Lung (tissue), 11 donors: ENCODE measurements at regions not wholly inside any gene's neighbourhood (a gene's known extent, or its start where the extent isn't known, plus 50 kb on each side); places are given as distances from the start of the nearest gene placed in this dataset.
A peak's percentile ranks its signal among the peaks of the same experiment; 100 is the strongest.

Source experiments
- ATAC-seq: fragments of 200-7000 bp; cut with Tn5 transposase; one replicate; pipeline ENCODE4 v1.9.1; 2020; ENCODE audit warnings: moderate number of reproducible peaks; ENCODE audit not compliant: insufficient read depth, low FRiP score
- DNase-seq, 3 donors: peaks; one replicate each; pipeline ENCODE4 v3.0.0-alpha.2; 2013 to 2017
- H3K27ac ChIP-seq, 2 donors: one replicate each; pipeline ENCODE4 v1.5.1; 2013; ENCODE audit warnings: mild to moderate bottlenecking in 2 of 2, moderate library complexity in 2 of 2, control low read depth in 1 of 2, inconsistent platforms in 1 of 2, low read depth in 1 of 2, low read length in 1 of 2
- H3K27me3 ChIP-seq, 3 donors: one replicate each; pipeline ENCODE4 v1.5.1; 2013; ENCODE audit warnings: low read length in 2 of 3; ENCODE audit not compliant: control insufficient read depth in 3 of 3, insufficient read depth in 3 of 3
- H3K36me3 ChIP-seq, 4 donors: one replicate each; pipeline ENCODE4 v1.5.1; 2013; ENCODE audit warnings: low read length in 4 of 4, mild to moderate bottlenecking in 1 of 4, moderate library complexity in 1 of 4; ENCODE audit not compliant: control insufficient read depth in 4 of 4, insufficient read depth in 4 of 4
- H3K4me1 ChIP-seq, 5 donors: one replicate each; pipeline ENCODE4 v1.5.1; 2013; ENCODE audit warnings: low read length in 5 of 5, mild to moderate bottlenecking in 2 of 5, moderate library complexity in 1 of 5; ENCODE audit not compliant: control insufficient read depth in 5 of 5, insufficient read depth in 5 of 5
- H3K4me3 ChIP-seq: one replicate; pipeline ENCODE4 v1.5.1; 2013; ENCODE audit warnings: mild to moderate bottlenecking, control low read depth, moderate library complexity
- H3K9ac ChIP-seq, 2 donors: one replicate each; pipeline ENCODE4 v1.5.1; 2013; ENCODE audit warnings: low read length in 2 of 2, control low read depth in 1 of 2; ENCODE audit not compliant: insufficient read depth in 1 of 2
- H3K9me3 ChIP-seq, 4 donors: one replicate each; pipeline ENCODE4 v1.5.1; 2013; ENCODE audit warnings: low read length in 3 of 4, mild to moderate bottlenecking in 1 of 4, moderate library complexity in 1 of 4; ENCODE audit not compliant: control insufficient read depth in 4 of 4, insufficient read depth in 3 of 4
- CTCF ChIP-seq: IDR thresholded peaks from 2 replicates; pipeline ENCODE4 v1.5.1; 2012; ENCODE audit warnings: mild to moderate bottlenecking; ENCODE audit errors: control extremely low read depth, extremely low read depth
- WGBS, 2 donors: extraction: QIAGEN DNeasy Blood & Tissue Kit; methylation state at CpG; one replicate each; pipeline ENCODE4 v1.1.7; 2013; 5-methylcytosine and 5-hydroxymethylcytosine counted together
- donor health status: control.
- donor health status: control.
- donor health status: Bipolar disorder and iron deficiency.
- donor health status: healthy.
- donor health status: DM: yes; HTN: yes; CAD: no.

DNA sequence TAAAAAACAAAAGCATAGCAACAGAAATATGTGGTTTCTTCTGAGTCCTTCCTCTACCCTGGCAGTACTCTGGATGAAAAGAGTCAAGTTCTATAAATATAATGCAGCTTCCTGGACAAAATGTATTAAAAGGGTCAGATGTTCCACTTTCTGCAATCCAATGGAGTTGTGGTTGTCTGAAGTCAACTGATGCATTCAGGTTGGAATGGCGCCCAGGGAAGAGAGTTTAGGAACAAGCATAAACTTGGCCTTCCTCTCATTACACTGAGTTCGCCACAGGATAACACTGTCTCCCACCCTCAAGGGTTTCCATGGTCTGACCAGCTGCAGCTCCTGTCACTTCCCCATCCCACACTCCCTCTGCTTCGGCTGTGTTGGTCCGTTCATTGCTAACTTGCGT, 66.4 kb downstream of the PLEKHG1 start:
- Histone ChIP-seq H3K27me3 (no peaks in the 10 kb centered on the region), H3K4me3 (no peak overlapping the region), H3K27ac (peak overlapping the region; percentile 29 to 40), H3K9me3 (no peaks in the 10 kb centered on the region), H3K4me1 (peaks cover 2 to 44% (median 13%) of the 10 kb centered on the region in 5 donors), H3K36me3 (no peaks in the 10 kb centered on the region), H3K9ac (no peak overlapping the region)
- ATAC-seq (no peak), DNase-seq (peak; percentile 46 to 80 (median 64))
- TF ChIP-seq CTCF = no peak
- 45 to 59% methylated on average over 5 of the region's 5 CpGs for WGBS, 2 donors

DNA sequence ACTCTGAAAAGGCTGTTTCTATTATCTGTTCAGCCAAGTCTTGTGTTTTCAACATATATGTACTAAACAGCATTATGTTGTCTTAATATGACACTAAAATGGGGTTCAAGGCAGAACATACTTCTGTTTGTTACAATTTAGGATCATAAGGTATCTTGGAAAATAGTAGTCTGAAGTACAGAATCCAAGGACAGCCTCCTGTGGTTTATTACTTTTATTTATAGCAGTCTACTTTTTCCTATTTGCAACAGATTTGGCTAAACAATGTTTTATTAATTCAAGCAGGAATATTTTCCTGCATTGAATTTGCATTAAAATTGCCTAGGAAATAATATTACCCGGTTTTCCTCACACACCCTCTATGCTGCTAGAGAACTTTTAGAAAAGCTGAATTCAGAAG, 67.7 kb downstream of the PLEKHG1 start:
- 60 to 68% methylated on average over 1 of the region's 1 CpG for WGBS, 2 donors
- Histone ChIP-seq H3K27ac (no peak overlapping the region), H3K36me3 (no peaks in the 10 kb centered on the region), H3K27me3 (no peaks in the 10 kb centered on the region), H3K9me3 (no peaks in the 10 kb centered on the region), H3K4me1 (peaks cover 2 to 39% (median 13%) of the 10 kb centered on the region in 5 donors), H3K9ac (no peak overlapping the region), H3K4me3 (no peak overlapping the region)
- DNase-seq (no peak), ATAC-seq (no peak)
- no peak for TF ChIP-seq CTCF

DNA sequence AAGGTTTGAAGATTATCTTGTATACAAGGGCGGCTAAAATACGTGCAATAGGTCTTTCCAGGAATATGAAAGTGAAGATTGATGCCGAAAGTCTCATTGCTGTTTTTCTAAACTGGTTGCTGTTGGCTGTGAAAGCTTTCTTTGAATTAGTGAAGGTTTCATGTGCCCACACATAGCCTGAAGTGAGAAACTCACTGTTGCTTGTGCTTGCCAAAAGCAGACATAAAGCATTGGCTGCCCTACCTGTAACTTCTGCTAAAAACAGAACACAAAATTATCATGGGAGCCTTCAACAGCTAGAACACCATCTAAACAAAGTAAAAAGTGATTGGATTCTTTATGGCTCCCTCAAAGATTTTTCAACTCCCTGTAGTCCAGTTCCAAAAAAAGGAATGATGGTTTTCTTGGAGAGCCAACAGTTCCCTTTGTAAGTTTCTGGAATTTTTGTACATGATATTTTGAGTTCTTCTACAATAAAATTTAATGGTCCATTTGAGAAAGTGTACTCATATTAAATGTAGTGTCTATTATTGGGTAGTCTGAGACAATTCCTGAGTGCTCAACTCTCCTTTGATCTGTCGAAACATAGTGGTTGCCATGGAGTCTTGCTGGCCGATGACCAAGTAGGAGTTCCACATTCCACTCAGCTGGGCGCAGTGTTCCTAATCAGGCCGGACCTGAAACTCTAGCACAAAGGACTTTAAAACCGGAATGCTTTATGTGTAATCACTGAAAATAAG, 68.5 kb downstream of the PLEKHG1 start:
- Histone ChIP-seq H3K4me3 (no peak overlapping the region), H3K9ac (peak overlapping the region in 1 of 2 donors; percentile 42), H3K36me3 (no peaks in the 10 kb centered on the region), H3K27me3 (no peaks in the 10 kb centered on the region), H3K9me3 (no peaks in the 10 kb centered on the region), H3K27ac (peak overlapping the region; percentile 67 to 90), H3K4me1 (peaks cover 2 to 44% (median 13%) of the 10 kb centered on the region in 5 donors)
- ATAC-seq (peak; percentile 76), DNase-seq (peak; percentile 96 to 98 (median 97))
- TF ChIP-seq CTCF = no peak
- WGBS, 2 donors = 35 to 56% methylated on average over 8 of the region's 8 CpGs
